Tibial nerve (tissue), 4 donors: ENCODE measurements at regions not wholly inside any gene's neighbourhood (a gene's known extent, or its start where the extent isn't known, plus 50 kb on each side); places are given as distances from the start of the nearest gene placed in this dataset.

Experiments used
- DNase-seq, 2 donors: peaks; one replicate each; pipeline ENCODE4 v3.0.0-alpha.2; 2019; ENCODE audit warnings: low spot score in 2 of 2
- H3K27ac ChIP-seq, 4 donors: fragments of 200-600 bp; sonication (generic) in 3 of 4; one replicate each; pipeline ENCODE4 v1.5.1; 2017 to 2019; ENCODE audit warnings: mild to moderate bottlenecking in 1 of 4
- H3K27me3 ChIP-seq, 2 donors: fragments of 200-600 bp; sonication (generic) in 1 of 2; one replicate each; pipeline versions ENCODE4 v1.5.1 to v1.6.0; 2017 to 2019
- H3K36me3 ChIP-seq, 3 donors: fragments of 200-600 bp; sonication (generic); one replicate each; pipeline ENCODE4 v1.5.1; 2018 to 2019
- H3K4me1 ChIP-seq, 4 donors: fragments of 200-600 bp; sonication (generic) in 3 of 4; one replicate each; pipeline ENCODE4 v1.5.1; 2017 to 2019
- H3K4me3 ChIP-seq, 4 donors: fragments of 200-600 bp; sonication (generic) in 3 of 4; one replicate each; pipeline ENCODE4 v1.5.1; 2017 to 2019; ENCODE audit warnings: mild to moderate bottlenecking in 1 of 4, moderate library complexity in 1 of 4
- H3K9me3 ChIP-seq, 4 donors: fragments of 200-600 bp; sonication (generic) in 3 of 4; one replicate each; pipeline ENCODE4 v1.5.1; 2017 to 2019
- CTCF ChIP-seq, 5 experiments: fragments of 200-600 bp in 3 of 5; fragments of 450-650 bp in 2 of 5; sonication (generic) in 3 of 5; IDR thresholded peaks; one replicate each; pipeline ENCODE4 v1.5.1; 2016 to 2019; ENCODE audit warnings: antibody characterized with exemption in 5 of 5, mild to moderate bottlenecking in 3 of 5, moderate library complexity in 2 of 5
- EP300 ChIP-seq, 2 donors: sonication (generic); formaldehyde crosslinking; IDR thresholded peaks; one replicate each; pipeline ENCODE4 v1.6.1; 2017; ENCODE audit warnings: antibody characterized with exemption in 2 of 2, mild to moderate bottlenecking in 1 of 2
- POLR2A ChIP-seq, 2 donors: fragments of 450-650 bp; IDR thresholded peaks; one replicate each; pipeline ENCODE4 v1.6.1; 2017; ENCODE audit warnings: antibody characterized with exemption in 2 of 2, mild to moderate bottlenecking in 2 of 2, moderate library complexity in 2 of 2
- WGBS, 2 donors: methylation state at CpG; one replicate each; pipeline ENCODE4 v1.1.5; 2018; 5-methylcytosine and 5-hydroxymethylcytosine counted together

DNA sequence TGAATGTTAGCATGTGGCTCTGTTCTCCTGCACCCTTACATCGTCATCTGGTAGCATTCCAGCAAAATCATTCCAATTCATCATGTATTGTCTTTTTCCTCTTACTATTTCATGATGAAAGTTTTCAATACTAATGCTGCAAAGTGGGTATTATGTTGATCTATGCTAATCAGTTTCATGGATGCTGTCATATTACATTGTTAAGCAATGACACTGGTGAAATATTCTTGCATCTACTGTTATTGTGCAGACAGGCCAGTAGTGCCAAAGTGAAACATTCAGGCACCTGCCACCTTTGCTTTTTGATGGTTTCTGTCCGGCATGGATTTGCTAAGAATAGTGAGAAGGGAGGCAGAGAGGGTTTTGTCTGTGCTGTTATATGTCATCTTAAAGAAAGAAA, 76.1 kb upstream of the SMIM21 start:
- no peaks in the 10 kb centered on the region for H3K4me1 ChIP-seq
- no peak for TF ChIP-seq POLR2A (IDR thresholded peaks at IDR 0.05)
- no peak for TF ChIP-seq EP300 (IDR thresholded peaks at IDR 0.05)
- no peak for TF ChIP-seq CTCF (IDR thresholded peaks at IDR 0.05)
- no peaks in the 10 kb centered on the region for H3K27me3 ChIP-seq
- H3K4me3 ChIP-seq = no peak overlapping the region
- H3K27ac ChIP-seq = no peak overlapping the region
- 68% methylated on average over 2 of the region's 2 CpGs for WGBS, 2 donors
- DNase-seq = no peak
- no peaks in the 10 kb centered on the region for H3K9me3 ChIP-seq
- H3K36me3 ChIP-seq = no peaks in the 10 kb centered on the region

GRCh38 chr18:75502286-75502685, 74.8 kb upstream of the SMIM21 start:
- H3K9me3 ChIP-seq = no peaks in the 10 kb centered on the region
- TF ChIP-seq POLR2A (IDR thresholded peaks at IDR 0.05) (no peak), CTCF (IDR thresholded peaks at IDR 0.05) (no peak), EP300 (IDR thresholded peaks at IDR 0.05) (no peak)
- no peaks in the 10 kb centered on the region for H3K4me1 ChIP-seq
- H3K27me3 ChIP-seq = no peaks in the 10 kb centered on the region
- H3K27ac ChIP-seq = no peak overlapping the region
- H3K36me3 ChIP-seq = no peaks in the 10 kb centered on the region
- H3K4me3 ChIP-seq = no peak overlapping the region
- WGBS, 2 donors = 79 to 85% methylated on average over 4 of the region's 4 CpGs
- DNase-seq = no peak

GRCh38 chr18:75500545-75500944, 73.0 kb upstream of the SMIM21 start:
- H3K27me3 ChIP-seq = no peaks in the 10 kb centered on the region
- no peak overlapping the region for H3K27ac ChIP-seq
- no peaks in the 10 kb centered on the region for H3K36me3 ChIP-seq
- TF ChIP-seq CTCF (IDR thresholded peaks at IDR 0.05) = no peak
- TF ChIP-seq EP300 (IDR thresholded peaks at IDR 0.05) = no peak
- TF ChIP-seq POLR2A (IDR thresholded peaks at IDR 0.05) = no peak
- H3K4me1 ChIP-seq = no peaks in the 10 kb centered on the region
- no peak for DNase-seq
- 81 to 92% methylated on average over 2 of the region's 2 CpGs for WGBS, 2 donors
- H3K9me3 ChIP-seq = no peaks in the 10 kb centered on the region
- no peak overlapping the region for H3K4me3 ChIP-seq

- Histone ChIP-seq H3K9me3 (no peaks in the 10 kb centered on the region), H3K36me3 (no peaks in the 10 kb centered on the region), H3K27me3 (no peaks in the 10 kb centered on the region), H3K27ac (no peak overlapping the region), H3K4me3 (no peak overlapping the region), H3K4me1 (no peaks in the 10 kb centered on the region)
- no peak for DNase-seq
- WGBS, 2 donors = 52 to 56% methylated on average over 8 of the region's 8 CpGs
- TF ChIP-seq POLR2A (IDR thresholded peaks at IDR 0.05) = no peak
- no peak for TF ChIP-seq EP300 (IDR thresholded peaks at IDR 0.05)
- no peak for TF ChIP-seq CTCF (IDR thresholded peaks at IDR 0.05)
Observed at GRCh38 chr18:75497576-75498235, 70.2 kb upstream of the SMIM21 start.

GRCh38 chr18:75496151-75496550, 68.6 kb upstream of the SMIM21 start:
- no peak overlapping the region for H3K4me3 ChIP-seq
- no peaks in the 10 kb centered on the region for H3K9me3 ChIP-seq
- DNase-seq = no peak
- WGBS, 2 donors = 69 to 73% methylated on average over 7 of the region's 7 CpGs
- no peaks in the 10 kb centered on the region for H3K4me1 ChIP-seq
- no peak for TF ChIP-seq EP300 (IDR thresholded peaks at IDR 0.05)
- TF ChIP-seq CTCF (IDR thresholded peaks at IDR 0.05) = no peak
- TF ChIP-seq POLR2A (IDR thresholded peaks at IDR 0.05) = no peak
- H3K27ac ChIP-seq = no peak overlapping the region
- H3K36me3 ChIP-seq = no peaks in the 10 kb centered on the region
- H3K27me3 ChIP-seq = no peaks in the 10 kb centered on the region
